Stimulated activated CD4-positive, alpha-beta T cell treated with anti-CD3 and anti-CD28 coated beads, TNF-alpha, amount 100 ng/mL, for 24 hours (primary cell): ENCODE measurements at regions not wholly inside any gene's neighbourhood (a gene's known extent, or its start where the extent isn't known, plus 50 kb on each side); places are given as distances from the start of the nearest gene placed in this dataset.
"Not testable (repeated sequence)": the region's sequence is repeated elsewhere in the genome, so short reads cannot be mapped to it uniquely, and the experiment has no call there.

ENCODE experiments used
- DNase-seq, 3 experiments: peaks; one replicate each; pipeline ENCODE4 v3.0.0-alpha.2; 2020; ENCODE audit warnings: low read depth in 3 of 3

- no peak for DNase-seq
Observed at GRCh38 chr3:194014756-194015155, 121.2 kb upstream of the HES1 start.

- DNase-seq = no peak
Observed at GRCh38 chr3:194019398-194020165, 116.4 kb upstream of the HES1 start.

- no peak for DNase-seq
Observed at GRCh38 chr3:194022052-194022451, 113.9 kb upstream of the HES1 start.

GRCh38 chr3:194022816-194023215 lies 113.1 kb upstream of the HES1 start:
- DNase-seq = no peak

GRCh38 chr3:194023501-194024280 lies 112.3 kb upstream of the HES1 start:
- no peak for DNase-seq

- DNase-seq = no peak
Observed at GRCh38 chr3:194025119-194025518, 110.8 kb upstream of the HES1 start.

- DNase-seq = no peak
Observed at GRCh38 chr3:194025951-194026350, 110.0 kb upstream of the HES1 start.

GRCh38 chr3:194028434-194029004 lies 107.4 kb upstream of the HES1 start:
- DNase-seq = no peak

- DNase-seq = no peak
Observed at GRCh38 chr3:194029846-194030245, 106.1 kb upstream of the HES1 start.

GRCh38 chr3:194030372-194030771 lies 105.6 kb upstream of the HES1 start:
- no peak for DNase-seq

GRCh38 chr3:194031349-194031748 lies 104.6 kb upstream of the HES1 start:
- DNase-seq = no peak

GRCh38 chr3:194031867-194032635 lies 103.9 kb upstream of the HES1 start:
- DNase-seq = no peak

GRCh38 chr3:194032828-194033435 lies 103.0 kb upstream of the HES1 start:
- no peak for DNase-seq

- no peak for DNase-seq
Observed at GRCh38 chr3:194034346-194035336, 101.3 kb upstream of the HES1 start.

GRCh38 chr3:194035406-194036138 lies 100.4 kb upstream of the HES1 start:
- DNase-seq = no peak

GRCh38 chr3:194036842-194037241 lies 99.1 kb upstream of the HES1 start:
- no peak for DNase-seq

- not testable (repeated sequence) for DNase-seq
Observed at GRCh38 chr3:194038346-194038745, 97.6 kb upstream of the HES1 start.

GRCh38 chr3:194038960-194039359 lies 97.0 kb upstream of the HES1 start:
- no peak for DNase-seq

GRCh38 chr3:194040516-194041273 lies 95.3 kb upstream of the HES1 start:
- no peak for DNase-seq
